ENCODE measurements at regions not wholly inside any gene's neighbourhood (a gene's known extent, or its start where the extent isn't known, plus 50 kb on each side); places are given as distances from the start of the nearest gene placed in this dataset.

DNA sequence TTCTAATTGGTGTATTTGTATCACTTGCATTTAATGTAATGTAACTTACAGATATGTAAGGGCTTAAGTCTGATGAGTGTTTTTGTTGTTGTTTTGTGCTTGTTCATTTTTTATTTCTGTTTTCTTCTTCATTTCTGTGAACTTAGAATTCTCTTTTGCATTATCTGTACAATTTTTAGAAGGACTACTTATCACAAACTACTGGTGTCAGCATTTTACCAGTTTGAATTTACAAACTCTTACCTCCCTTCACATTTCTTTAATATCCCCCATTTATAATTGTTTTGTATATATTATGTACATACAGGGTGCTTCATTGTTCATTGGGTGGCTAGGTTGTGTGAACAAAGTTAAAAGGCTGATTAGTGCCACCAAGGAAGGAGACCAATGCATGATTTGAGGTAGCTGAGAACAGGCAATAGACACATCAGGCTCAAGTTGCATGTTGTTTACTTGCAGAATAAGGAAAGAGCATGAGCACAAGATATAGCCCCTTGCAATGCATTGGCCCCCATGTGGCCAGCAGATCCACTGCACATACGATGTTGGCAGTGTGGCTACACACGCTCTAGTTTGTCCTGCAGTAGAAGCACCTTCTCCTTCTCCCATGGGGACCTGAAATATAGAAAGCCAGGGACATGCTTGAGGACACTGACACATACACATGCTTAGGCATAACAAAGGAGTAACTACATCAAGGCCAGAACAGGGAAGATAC, 198.2 kb downstream of the CD8B2 start:
- Mint-ChIP-seq H3K36me3 (ENCODE audit: low read depth) (no peaks in the 10 kb centered on the region), H3K4me3 (no peak overlapping the region), H3K4me1 (ENCODE audit: low read depth) (no peaks in the 10 kb centered on the region), H3K27me3 (peaks cover 16% of the 10 kb centered on the region), H3K27ac (no peak overlapping the region), H3K9me3 (no peaks in the 10 kb centered on the region)
- H3K4me3 ChIP-seq (ENCODE audit: low read length), result no peak overlapping the region
- no peaks in the 10 kb centered on the region for H3K27me3 ChIP-seq (ENCODE audit: control insufficient read depth in 1 of 2, insufficient read depth in 2 of 2, low read length in 2 of 2)
- peaks cover 0 to 5% of the 10 kb centered on the region in 2 experiments for H3K9me3 ChIP-seq (ENCODE audit: control insufficient read depth in 1 of 2, insufficient read depth in 1 of 2, low read length in 2 of 2)
- ATAC-seq (ENCODE audit: poor library complexity), result no peak
- no peaks in the 10 kb centered on the region for H3K36me3 ChIP-seq (ENCODE audit: insufficient read depth, low read length)
- no peak for DNase-seq
- ChIA-PET POLR2A (no interaction called here), CTCF (no interaction called here)
- TF ChIP-seq, protein P1, sequence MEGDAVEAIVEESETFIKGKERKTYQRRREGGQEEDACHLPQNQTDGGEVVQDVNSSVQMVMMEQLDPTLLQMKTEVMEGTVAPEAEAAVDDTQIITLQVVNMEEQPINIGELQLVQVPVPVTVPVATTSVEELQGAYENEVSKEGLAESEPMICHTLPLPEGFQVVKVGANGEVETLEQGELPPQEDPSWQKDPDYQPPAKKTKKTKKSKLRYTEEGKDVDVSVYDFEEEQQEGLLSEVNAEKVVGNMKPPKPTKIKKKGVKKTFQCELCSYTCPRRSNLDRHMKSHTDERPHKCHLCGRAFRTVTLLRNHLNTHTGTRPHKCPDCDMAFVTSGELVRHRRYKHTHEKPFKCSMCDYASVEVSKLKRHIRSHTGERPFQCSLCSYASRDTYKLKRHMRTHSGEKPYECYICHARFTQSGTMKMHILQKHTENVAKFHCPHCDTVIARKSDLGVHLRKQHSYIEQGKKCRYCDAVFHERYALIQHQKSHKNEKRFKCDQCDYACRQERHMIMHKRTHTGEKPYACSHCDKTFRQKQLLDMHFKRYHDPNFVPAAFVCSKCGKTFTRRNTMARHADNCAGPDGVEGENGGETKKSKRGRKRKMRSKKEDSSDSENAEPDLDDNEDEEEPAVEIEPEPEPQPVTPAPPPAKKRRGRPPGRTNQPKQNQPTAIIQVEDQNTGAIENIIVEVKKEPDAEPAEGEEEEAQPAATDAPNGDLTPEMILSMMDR (IDR thresholded peaks at IDR 0.05), result no peak
- intact Hi-C loops (cut with DNase I, micrococcal nuclease), result no loop called here
- H3K27ac ChIP-seq (ENCODE audit: low read depth in 1 of 2, low read length in 2 of 2), result no peak overlapping the region
- H3K4me1 ChIP-seq (ENCODE audit: insufficient read depth, low read length), result no peaks in the 10 kb centered on the region

DNA sequence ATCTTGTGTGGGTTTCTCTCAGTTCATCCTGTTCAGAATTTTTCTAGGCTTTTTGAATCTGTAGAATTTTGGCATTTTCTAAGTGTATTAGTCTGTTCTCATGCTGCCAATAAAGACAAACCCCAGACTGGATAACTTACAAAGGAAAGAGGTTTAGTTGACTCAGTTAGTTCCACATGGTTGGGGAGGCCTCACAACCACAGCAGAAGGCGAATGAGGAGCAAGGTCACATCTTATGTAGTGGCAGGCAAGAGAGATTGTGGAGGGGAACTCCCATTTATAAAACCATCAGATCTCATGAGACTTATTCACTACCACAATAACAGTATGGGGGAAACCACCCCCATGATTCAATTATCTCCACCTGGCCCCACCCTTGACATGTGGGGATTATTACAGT, 199.2 kb downstream of the ST6GAL2 start:
- no peak for DNase-seq
- Histone ChIP-seq H3K36me3 (ENCODE audit: insufficient read depth, low read length) (no peaks in the 10 kb centered on the region), H3K4me3 (ENCODE audit: low read length) (no peak overlapping the region), H3K27ac (ENCODE audit: low read depth in 1 of 2, low read length in 2 of 2) (no peak overlapping the region), H3K27me3 (ENCODE audit: control insufficient read depth in 1 of 2, insufficient read depth in 2 of 2, low read length in 2 of 2) (no peaks in the 10 kb centered on the region), H3K4me1 (ENCODE audit: insufficient read depth, low read length) (no peaks in the 10 kb centered on the region), H3K9me3 (ENCODE audit: control insufficient read depth in 1 of 2, insufficient read depth in 1 of 2, low read length in 2 of 2) (peaks cover 0 to 5% of the 10 kb centered on the region in 2 experiments)
- Mint-ChIP-seq H3K9me3 (no peaks in the 10 kb centered on the region), H3K36me3 (ENCODE audit: low read depth) (no peaks in the 10 kb centered on the region), H3K4me3 (no peak overlapping the region), H3K4me1 (ENCODE audit: low read depth) (no peaks in the 10 kb centered on the region), H3K27ac (no peak overlapping the region), H3K27me3 (peaks cover 16% of the 10 kb centered on the region)
- POLR2A ChIA-PET, result no interaction called here
- CTCF ChIA-PET, result no interaction called here
- no peak for ATAC-seq (ENCODE audit: poor library complexity)
- intact Hi-C loops (cut with DNase I, micrococcal nuclease), result no loop called here
- TF ChIP-seq, protein P1 (IDR thresholded peaks at IDR 0.05), result no peak

DNA sequence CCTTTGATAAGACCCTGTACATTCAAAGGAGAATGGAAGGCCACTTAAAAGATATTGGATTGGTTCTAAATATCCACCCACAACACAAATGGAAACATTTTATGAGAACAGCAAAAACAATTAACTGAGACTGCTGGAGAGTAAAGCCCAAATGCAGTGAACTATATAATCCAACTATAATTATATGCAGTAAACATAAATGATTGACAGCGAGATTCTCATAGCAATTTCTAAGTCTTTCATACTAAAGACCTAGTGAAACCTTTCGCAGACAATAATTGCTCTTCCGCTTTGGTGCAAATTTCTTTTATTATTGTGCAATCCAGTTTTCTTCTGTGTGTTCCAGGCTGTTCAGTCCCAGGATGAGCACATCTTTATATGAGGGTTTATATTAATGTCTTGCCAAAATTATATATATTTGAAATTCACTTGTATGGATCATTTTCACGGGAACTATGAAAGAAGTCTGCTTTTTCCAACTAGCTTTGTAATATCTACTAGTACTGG, 190.9 kb downstream of the ST6GAL2 start:
- H3K4me1 Mint-ChIP-seq (ENCODE audit: low read depth), result no peaks in the 10 kb centered on the region
- ChIA-PET CTCF (no interaction called here), POLR2A (no interaction called here)
- no peak overlapping the region for H3K27ac Mint-ChIP-seq
- H3K27me3 Mint-ChIP-seq, result no peaks in the 10 kb centered on the region
- H3K36me3 Mint-ChIP-seq (ENCODE audit: low read depth), result no peaks in the 10 kb centered on the region
- DNase-seq (no peak), ATAC-seq (ENCODE audit: poor library complexity) (no peak)
- intact Hi-C loops (cut with DNase I, micrococcal nuclease), result no loop called here
- Histone ChIP-seq H3K9me3 (ENCODE audit: control insufficient read depth in 1 of 2, insufficient read depth in 1 of 2, low read length in 2 of 2) (no peaks in the 10 kb centered on the region), H3K4me3 (ENCODE audit: low read length) (no peak overlapping the region), H3K36me3 (ENCODE audit: insufficient read depth, low read length) (no peaks in the 10 kb centered on the region), H3K27ac (ENCODE audit: low read depth in 1 of 2, low read length in 2 of 2) (no peak overlapping the region), H3K4me1 (ENCODE audit: insufficient read depth, low read length) (no peaks in the 10 kb centered on the region), H3K27me3 (ENCODE audit: control insufficient read depth in 1 of 2, insufficient read depth in 2 of 2, low read length in 2 of 2) (no peaks in the 10 kb centered on the region)
- H3K9me3 Mint-ChIP-seq, result peaks cover 6% of the 10 kb centered on the region
- H3K4me3 Mint-ChIP-seq, result no peak overlapping the region
- TF ChIP-seq, protein P1 (IDR thresholded peaks at IDR 0.05), result no peak

Measured in CD4-positive, alpha-beta T cell (primary cell).